HG02840 (cell line): ENCODE measurements at regions not wholly inside any gene's neighbourhood (a gene's known extent, or its start where the extent isn't known, plus 50 kb on each side); places are given as distances from the start of the nearest gene placed in this dataset.
A peak's percentile ranks its signal among the peaks of the same experiment; 100 is the strongest.

Source experiments
- ATAC-seq: cut with Tn5 transposase; IDR thresholded peaks from one replicate; pipeline ENCODE4 v1.9.1; 2021; ENCODE audit warnings: mild to moderate bottlenecking, moderate library complexity, moderate number of reproducible peaks; ENCODE audit not compliant: unreplicated experiment, low FRiP score

- ATAC-seq = no peak
Measured at GRCh38 chr14:49478784-49479183, 107.4 kb downstream of the RPS29 start.

- no peak for ATAC-seq
Measured at GRCh38 chr14:49467091-49467490, 119.1 kb downstream of the RPS29 start.

- no peak for ATAC-seq
Measured at GRCh38 chr14:49464885-49465284, 121.3 kb downstream of the RPS29 start.

GRCh38 chr14:49463146-49463545 lies 123.0 kb downstream of the RPS29 start:
- ATAC-seq = no peak

GRCh38 chr14:49461529-49462401 lies 124.4 kb downstream of the RPS29 start:
- ATAC-seq = peak; percentile 88

- no peak for ATAC-seq
Measured at GRCh38 chr14:49460662-49461061, 125.5 kb downstream of the RPS29 start.

GRCh38 chr14:49456589-49456988 lies 129.6 kb downstream of the RPS29 start:
- ATAC-seq = no peak

- ATAC-seq = no peak
Measured at GRCh38 chr14:49451938-49452337, 134.2 kb downstream of the RPS29 start.

GRCh38 chr14:49449749-49450148 lies 136.4 kb downstream of the RPS29 start:
- ATAC-seq = no peak

GRCh38 chr14:49447540-49448107 lies 138.6 kb downstream of the RPS29 start:
- ATAC-seq = no peak

GRCh38 chr14:49446801-49447200 lies 139.4 kb downstream of the RPS29 start:
- no peak for ATAC-seq

- ATAC-seq = no peak
Measured at GRCh38 chr14:49438256-49438770, 147.9 kb downstream of the RPS29 start.

GRCh38 chr14:49428076-49428475 lies 158.1 kb downstream of the RPS29 start:
- no peak for ATAC-seq

GRCh38 chr14:49427117-49427516 lies 159.1 kb downstream of the RPS29 start:
- no peak for ATAC-seq

- no peak for ATAC-seq
Measured at GRCh38 chr14:49425921-49426320, 160.3 kb downstream of the RPS29 start.

- ATAC-seq = no peak
Measured at GRCh38 chr14:49424436-49425331, 161.5 kb downstream of the RPS29 start.

- peak; percentile 77 for ATAC-seq
Measured at GRCh38 chr14:49420201-49420600, 166.0 kb downstream of the RPS29 start.

GRCh38 chr14:49418789-49419188 lies 167.4 kb downstream of the RPS29 start:
- no peak for ATAC-seq

GRCh38 chr14:49417790-49418189 lies 168.4 kb downstream of the RPS29 start:
- ATAC-seq = no peak

GRCh38 chr14:49408187-49408933 lies 177.8 kb downstream of the RPS29 start:
- no peak for ATAC-seq
